Neural progenitor cell (in vitro differentiated cells): ENCODE measurements at regions not wholly inside any gene's neighbourhood (a gene's known extent, or its start where the extent isn't known, plus 50 kb on each side); places are given as distances from the start of the nearest gene placed in this dataset.

Experiments
- DNase-seq: peaks from one replicate; pipeline ENCODE4 v3.0.0-alpha.2; 2016; ENCODE audit warnings: low spot score
- H2AFZ ChIP-seq: fragments of 200-600 bp; sonication (generic); replicated peaks from 2 replicates; pipeline ENCODE4 v1.6.1; 2016; ENCODE audit warnings: antibody characterized with exemption
- H3F3A ChIP-seq: fragments of 200-600 bp; sonication (generic); 2 replicates; pipeline ENCODE4 v1.6.1; 2016; ENCODE audit warnings: antibody characterized with exemption, low read depth
- H3K27ac ChIP-seq: fragments of 200-600 bp; sonication (generic); 2 replicates; pipeline ENCODE4 v1.5.1; 2016; ENCODE audit warnings: mild to moderate bottlenecking
- H3K27me3 ChIP-seq: fragments of 200-600 bp; sonication (generic); 2 replicates; pipeline ENCODE4 v1.6.1; 2016; ENCODE audit warnings: mild to moderate bottlenecking, moderate library complexity
- H3K36me3 ChIP-seq: fragments of 200-600 bp; sonication (generic); 2 replicates; pipeline ENCODE4 v1.5.1; 2016
- H3K4me1 ChIP-seq: fragments of 200-600 bp; sonication (generic); 2 replicates; pipeline ENCODE4 v1.6.1; 2016; ENCODE audit warnings: mixed run types
- H3K4me2 ChIP-seq: fragments of 200-600 bp; sonication (generic); 2 replicates; pipeline ENCODE4 v1.6.1; 2016
- H3K4me3 ChIP-seq: fragments of 200-600 bp; sonication (generic); 2 replicates; pipeline ENCODE4 v1.5.1; 2016
- H3K79me2 ChIP-seq: fragments of 200-600 bp; sonication (generic); 2 replicates; pipeline ENCODE4 v1.6.1; 2016; ENCODE audit warnings: low read depth
- H3K9ac ChIP-seq: fragments of 200-600 bp; sonication (generic); 2 replicates; pipeline ENCODE4 v1.6.1; 2016
- H3K9me3 ChIP-seq: fragments of 200-600 bp; sonication (generic); 2 replicates; pipeline ENCODE4 v1.5.1; 2016; ENCODE audit warnings: low read depth
- H4K20me1 ChIP-seq: fragments of 200-600 bp; sonication (generic); 2 replicates; pipeline ENCODE4 v1.6.1; 2016; ENCODE audit warnings: low read depth
- H3K27ac Mint-ChIP-seq: 3 replicates; pipeline ENCODE4 v1.8.0; 2021; ENCODE audit warnings: mixed read lengths
- H3K27me3 Mint-ChIP-seq: 2 replicates; pipeline ENCODE4 v1.8.0; 2022; ENCODE audit warnings: low read depth, mild to moderate bottlenecking, inconsistent platforms, moderate library complexity, mixed read lengths; ENCODE audit not compliant: insufficient read depth
- H3K36me3 Mint-ChIP-seq: 3 replicates; pipeline ENCODE4 v1.8.0; 2021; ENCODE audit warnings: mixed read lengths
- H3K4me1 Mint-ChIP-seq: 3 replicates; pipeline ENCODE4 v1.8.0; 2021; ENCODE audit warnings: mixed read lengths
- H3K4me3 Mint-ChIP-seq: 3 replicates; pipeline ENCODE4 v1.8.0; 2021; ENCODE audit warnings: mild to moderate bottlenecking, moderate library complexity, mixed read lengths
- H3K9me3 Mint-ChIP-seq: 3 replicates; pipeline ENCODE4 v1.8.0; 2020; ENCODE audit warnings: mixed read lengths
- EZH2 ChIP-seq: fragments of 200-600 bp; sonication (generic); IDR thresholded peaks from 2 replicates; pipeline ENCODE4 v1.6.1; 2017; ENCODE audit warnings: antibody characterized with exemption, mild to moderate bottlenecking, moderate library complexity
- EZH2phosphoT487 ChIP-seq: fragments of 200-600 bp; sonication (generic); IDR thresholded peaks from 2 replicates; pipeline ENCODE4 v1.6.1; 2017; ENCODE audit warnings: antibody characterized with exemption
- TF ChIP-seq, protein P1 (sequence below): fragments of 200-600 bp; sonication (generic); IDR thresholded peaks from 2 replicates; pipeline ENCODE4 v1.5.1; 2017; ENCODE audit warnings: antibody characterized with exemption, mild to moderate bottlenecking

DNA sequence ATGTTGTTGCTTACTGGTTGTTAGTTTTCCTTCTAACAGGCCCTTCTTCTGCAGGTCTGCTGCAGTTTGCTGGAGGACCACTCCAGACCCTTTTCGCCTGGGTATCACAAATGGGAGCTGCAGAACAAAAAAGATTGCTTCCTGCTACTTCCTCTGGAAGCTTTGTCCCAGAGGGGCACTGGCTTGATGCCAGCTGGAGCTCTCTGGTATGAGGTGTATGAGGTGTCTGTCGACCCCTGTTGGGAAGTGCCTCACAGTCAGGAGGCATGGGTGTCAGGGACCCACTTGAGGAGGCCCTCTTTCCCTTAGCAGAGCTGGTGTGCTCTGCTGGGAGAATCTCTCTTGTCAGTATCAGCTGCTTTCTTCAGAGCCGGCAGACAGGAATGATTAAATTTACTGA lies 127.4 kb upstream of the EDA2R start:
- TF ChIP-seq, protein P1, sequence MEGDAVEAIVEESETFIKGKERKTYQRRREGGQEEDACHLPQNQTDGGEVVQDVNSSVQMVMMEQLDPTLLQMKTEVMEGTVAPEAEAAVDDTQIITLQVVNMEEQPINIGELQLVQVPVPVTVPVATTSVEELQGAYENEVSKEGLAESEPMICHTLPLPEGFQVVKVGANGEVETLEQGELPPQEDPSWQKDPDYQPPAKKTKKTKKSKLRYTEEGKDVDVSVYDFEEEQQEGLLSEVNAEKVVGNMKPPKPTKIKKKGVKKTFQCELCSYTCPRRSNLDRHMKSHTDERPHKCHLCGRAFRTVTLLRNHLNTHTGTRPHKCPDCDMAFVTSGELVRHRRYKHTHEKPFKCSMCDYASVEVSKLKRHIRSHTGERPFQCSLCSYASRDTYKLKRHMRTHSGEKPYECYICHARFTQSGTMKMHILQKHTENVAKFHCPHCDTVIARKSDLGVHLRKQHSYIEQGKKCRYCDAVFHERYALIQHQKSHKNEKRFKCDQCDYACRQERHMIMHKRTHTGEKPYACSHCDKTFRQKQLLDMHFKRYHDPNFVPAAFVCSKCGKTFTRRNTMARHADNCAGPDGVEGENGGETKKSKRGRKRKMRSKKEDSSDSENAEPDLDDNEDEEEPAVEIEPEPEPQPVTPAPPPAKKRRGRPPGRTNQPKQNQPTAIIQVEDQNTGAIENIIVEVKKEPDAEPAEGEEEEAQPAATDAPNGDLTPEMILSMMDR = no peak
- TF ChIP-seq EZH2 (no peak), EZH2phosphoT487 (no peak)
- no peaks in the 10 kb centered on the region for H3K36me3 Mint-ChIP-seq
- no peaks in the 10 kb centered on the region for H3K9me3 Mint-ChIP-seq

DNA sequence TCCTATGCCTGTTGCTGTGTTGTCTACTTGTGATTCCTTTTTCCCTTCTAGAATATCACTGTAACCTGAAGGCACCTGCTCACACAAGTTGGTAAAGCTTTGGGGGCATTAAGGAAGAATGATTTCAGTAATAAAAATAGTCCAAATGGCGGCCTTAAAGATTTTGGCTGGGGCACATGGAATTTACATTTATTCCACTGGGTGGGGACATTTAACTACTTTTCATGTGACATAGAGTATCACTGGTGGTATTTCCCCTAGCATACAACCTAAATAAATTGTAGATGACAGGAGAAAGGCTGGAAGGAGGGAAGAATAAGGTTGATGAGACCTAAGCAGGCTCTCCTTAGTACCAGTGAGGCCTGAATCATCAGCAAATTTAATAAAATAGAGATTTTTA lies 121.8 kb upstream of the EDA2R start:
- Histone ChIP-seq H3K36me3 (no peaks in the 10 kb centered on the region), H2AFZ (no peak overlapping the region), H3K79me2 (no peaks in the 10 kb centered on the region), H3K4me3 (no peak overlapping the region), H3K27ac (no peak overlapping the region), H3K9ac (no peak overlapping the region), H4K20me1 (no peaks in the 10 kb centered on the region), H3K27me3 (no peaks in the 10 kb centered on the region), H3K9me3 (no peaks in the 10 kb centered on the region), H3K4me1 (no peaks in the 10 kb centered on the region), H3F3A (no peaks in the 10 kb centered on the region), H3K4me2 (no peak overlapping the region)
- Mint-ChIP-seq H3K36me3 (no peaks in the 10 kb centered on the region), H3K9me3 (no peaks in the 10 kb centered on the region), H3K27ac (no peak overlapping the region), H3K4me3 (no peak overlapping the region), H3K27me3 (peaks cover 2% of the 10 kb centered on the region), H3K4me1 (no peaks in the 10 kb centered on the region)
- TF ChIP-seq, protein P1 = peak; percentile 44
- TF ChIP-seq EZH2 (no peak), EZH2phosphoT487 (no peak)
- DNase-seq = peak; percentile 3

More for the DNA sequence above, 127.4 kb upstream of the EDA2R start:
- Histone ChIP-seq H3K9me3 (no peaks in the 10 kb centered on the region), H4K20me1 (no peaks in the 10 kb centered on the region), H2AFZ (no peak overlapping the region), H3K27ac (no peak overlapping the region), H3K4me1 (no peaks in the 10 kb centered on the region), H3K36me3 (no peaks in the 10 kb centered on the region), H3K4me2 (no peak overlapping the region), H3F3A (no peaks in the 10 kb centered on the region), H3K27me3 (no peaks in the 10 kb centered on the region), H3K9ac (no peak overlapping the region), H3K79me2 (no peaks in the 10 kb centered on the region), H3K4me3 (no peak overlapping the region)
- Mint-ChIP-seq H3K4me3 (no peak overlapping the region), H3K27ac (no peak overlapping the region), H3K27me3 (no peaks in the 10 kb centered on the region), H3K4me1 (no peaks in the 10 kb centered on the region)
- DNase-seq = no peak

DNA sequence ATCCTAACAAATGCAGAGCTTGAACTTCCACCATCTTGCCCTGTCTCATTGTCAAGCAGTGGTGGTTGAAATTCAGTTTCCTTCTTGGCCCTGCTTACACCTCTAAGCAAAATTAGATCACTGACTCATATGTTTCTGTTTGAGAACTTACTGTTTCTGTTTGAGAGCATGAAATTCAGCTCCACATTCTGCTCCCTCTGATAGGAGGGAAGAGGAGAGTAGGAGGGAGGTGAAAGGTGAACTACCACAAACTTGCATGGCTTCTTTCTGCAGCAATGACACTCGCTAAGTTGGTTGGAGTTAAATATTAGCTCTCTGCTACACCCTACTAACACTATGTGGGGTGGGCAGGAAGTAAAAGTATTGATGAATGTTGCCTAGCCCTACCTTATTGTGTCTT lies 117.8 kb upstream of the EDA2R start:
- no peaks in the 10 kb centered on the region for H3K9me3 Mint-ChIP-seq
- no peak for TF ChIP-seq EZH2phosphoT487
- TF ChIP-seq, protein P1 = no peak
- TF ChIP-seq EZH2 = no peak
- Histone ChIP-seq H3K4me1 (no peaks in the 10 kb centered on the region), H3K9me3 (no peaks in the 10 kb centered on the region), H3K79me2 (no peaks in the 10 kb centered on the region), H3K4me3 (no peak overlapping the region), H3K36me3 (no peaks in the 10 kb centered on the region), H3K9ac (no peak overlapping the region), H2AFZ (no peak overlapping the region), H3K4me2 (no peak overlapping the region), H3K27ac (no peak overlapping the region), H3K27me3 (no peaks in the 10 kb centered on the region), H4K20me1 (no peaks in the 10 kb centered on the region), H3F3A (no peaks in the 10 kb centered on the region)
- H3K27me3 Mint-ChIP-seq = peaks cover 2% of the 10 kb centered on the region
- H3K4me3 Mint-ChIP-seq = no peak overlapping the region
- no peak overlapping the region for H3K27ac Mint-ChIP-seq
- no peak for DNase-seq
- H3K36me3 Mint-ChIP-seq = no peaks in the 10 kb centered on the region
- H3K4me1 Mint-ChIP-seq = no peaks in the 10 kb centered on the region
